Jurkat, Clone E6-1 (cell line): ENCODE measurements at regions not wholly inside any gene's neighbourhood (a gene's known extent, or its start where the extent isn't known, plus 50 kb on each side); places are given as distances from the start of the nearest gene placed in this dataset.

Source experiments
- DNase-seq: peaks from one replicate; pipeline ENCODE4 v3.0.0-alpha.2; 2011; ENCODE audit warnings: low read depth, low spot score
- H3K4me3 ChIP-seq: 2 replicates; pipeline ENCODE4 v1.5.1; 2011; ENCODE audit warnings: mild to moderate bottlenecking, low read length, control low read depth, moderate library complexity

DNA sequence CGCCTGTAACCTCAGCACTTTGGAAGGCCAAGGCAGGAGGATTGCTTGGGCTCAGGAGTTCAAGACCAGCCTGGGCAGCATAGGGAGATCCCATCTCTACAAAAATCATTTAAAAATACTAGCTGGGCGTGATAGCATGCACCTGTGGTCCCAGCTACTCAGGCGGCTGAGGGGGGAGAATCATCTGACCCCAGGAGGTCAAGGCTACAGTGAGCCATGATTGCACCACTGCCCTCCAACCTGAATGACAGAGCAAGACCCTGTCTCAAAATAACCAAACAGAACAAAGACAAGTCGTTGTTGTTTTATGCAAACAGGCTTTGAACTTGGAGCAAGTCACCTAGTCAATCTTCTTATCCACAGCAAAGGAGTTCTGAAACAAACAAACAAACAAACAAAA lies 82.0 kb upstream of the AKAP13 start:
- no peak overlapping the region for H3K4me3 ChIP-seq
- DNase-seq: no peak

DNA sequence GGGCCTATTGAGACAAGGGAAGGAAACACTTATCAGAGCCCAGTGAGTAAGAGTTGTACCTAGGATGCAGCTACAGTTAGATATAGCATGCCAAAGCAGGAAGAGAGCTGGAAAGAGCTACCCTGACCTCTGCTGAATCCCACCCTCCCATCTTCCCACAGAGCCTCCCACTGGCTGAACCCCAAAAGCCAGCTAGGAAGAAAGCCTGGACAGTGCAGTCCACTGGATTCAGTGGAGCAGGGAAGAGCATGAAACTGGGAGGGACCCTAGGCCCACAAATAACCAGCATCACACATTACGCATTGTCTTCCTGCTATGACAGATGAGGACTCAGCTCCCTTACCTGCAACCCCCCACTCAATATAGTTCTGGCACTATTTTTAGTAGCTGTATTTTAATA lies 81.5 kb upstream of the AKAP13 start:
- DNase-seq: no peak
- no peak overlapping the region for H3K4me3 ChIP-seq

DNA sequence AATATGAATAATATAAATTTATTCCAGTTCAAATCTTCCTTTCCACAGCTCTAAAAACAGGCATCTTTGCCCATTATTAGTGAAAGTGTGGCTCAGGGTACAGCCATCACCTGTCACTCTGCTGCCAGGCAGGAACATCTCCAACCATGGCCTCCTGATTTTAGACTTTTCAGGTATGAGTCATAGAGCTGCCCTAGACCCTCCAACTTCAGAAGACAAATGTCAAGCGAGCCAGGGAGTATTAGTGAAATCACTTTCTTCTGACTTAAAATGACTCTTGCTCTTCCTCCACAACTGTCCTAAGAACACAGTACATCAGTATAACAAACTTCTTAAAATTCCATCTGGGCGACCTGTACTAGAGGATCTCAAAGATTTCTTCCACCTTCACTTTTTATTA lies 78.1 kb upstream of the AKAP13 start:
- no peak overlapping the region for H3K4me3 ChIP-seq
- DNase-seq: no peak

DNA sequence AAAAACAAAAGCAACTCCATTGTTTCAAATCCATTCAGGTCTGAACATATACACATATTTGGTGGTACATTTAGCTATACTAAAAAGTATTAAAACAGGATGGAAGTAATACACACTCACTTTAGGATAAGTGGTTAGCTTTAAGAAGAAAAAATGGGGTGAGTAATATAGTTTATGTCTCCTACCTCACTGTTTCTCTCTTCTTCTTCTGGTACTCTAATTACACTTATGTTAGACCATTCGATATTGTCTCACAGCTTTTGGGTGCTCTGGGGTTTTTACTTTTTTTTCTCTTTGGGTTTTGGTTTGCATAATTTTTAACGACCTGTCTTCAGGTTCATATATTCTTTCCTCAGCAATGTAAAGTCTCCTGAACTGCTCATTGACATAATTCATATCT lies 75.4 kb upstream of the AKAP13 start:
- H3K4me3 ChIP-seq: no peak overlapping the region
- no peak for DNase-seq

DNA sequence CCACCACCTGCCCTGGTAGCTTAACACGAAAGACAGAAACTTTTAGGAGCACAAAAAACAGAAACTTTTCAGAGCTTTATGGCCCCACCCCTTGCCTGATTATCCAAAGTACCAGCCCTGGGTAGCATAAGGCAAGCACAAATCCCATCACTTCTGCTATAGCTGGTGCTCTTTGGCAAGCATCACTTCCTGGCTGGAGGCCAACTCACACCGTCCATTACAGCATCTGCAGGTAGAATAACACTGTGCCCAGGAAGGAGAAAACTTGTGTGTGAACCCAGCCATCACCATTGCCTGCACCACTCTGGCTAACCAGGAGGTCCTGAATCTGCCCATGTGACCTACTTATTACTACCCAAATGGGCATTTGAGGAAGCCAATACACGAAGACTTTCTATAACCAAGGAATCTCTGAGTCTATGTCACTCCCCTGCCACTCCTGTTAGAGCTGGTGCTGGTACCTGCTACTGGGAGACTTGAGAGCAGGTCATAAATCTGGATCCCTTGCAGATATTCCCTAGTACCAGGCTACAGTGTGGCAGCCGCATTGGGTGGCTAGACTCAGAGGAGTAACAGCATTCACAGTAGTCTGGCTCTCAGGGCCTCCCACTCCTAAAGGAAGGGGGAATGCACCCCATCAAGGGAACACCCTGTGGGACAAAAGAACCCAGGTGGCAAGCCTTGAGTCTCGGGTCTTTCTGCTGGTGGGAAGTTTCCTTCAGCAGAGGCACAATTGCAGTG lies 73.3 kb upstream of the AKAP13 start:
- DNase-seq: no peak
- no peak overlapping the region for H3K4me3 ChIP-seq

DNA sequence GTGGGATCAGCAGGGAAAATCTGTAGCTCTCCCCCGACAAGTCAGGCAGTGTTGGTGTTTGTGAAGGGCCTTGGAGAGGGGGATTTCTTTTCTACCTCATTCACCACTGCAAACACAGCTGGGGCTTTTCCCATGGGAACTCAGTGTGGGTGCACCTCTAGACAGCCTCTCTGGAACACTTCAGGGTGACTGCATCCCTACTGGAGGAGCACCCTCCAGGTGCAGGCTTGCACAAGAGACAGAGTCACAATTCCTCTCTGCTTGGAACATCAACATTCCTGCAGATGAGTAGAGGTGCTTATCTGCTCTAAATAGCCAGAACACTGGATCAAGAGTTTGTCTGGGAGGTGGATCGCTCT lies 72.7 kb upstream of the AKAP13 start:
- DNase-seq: no peak
- no peak overlapping the region for H3K4me3 ChIP-seq

DNA sequence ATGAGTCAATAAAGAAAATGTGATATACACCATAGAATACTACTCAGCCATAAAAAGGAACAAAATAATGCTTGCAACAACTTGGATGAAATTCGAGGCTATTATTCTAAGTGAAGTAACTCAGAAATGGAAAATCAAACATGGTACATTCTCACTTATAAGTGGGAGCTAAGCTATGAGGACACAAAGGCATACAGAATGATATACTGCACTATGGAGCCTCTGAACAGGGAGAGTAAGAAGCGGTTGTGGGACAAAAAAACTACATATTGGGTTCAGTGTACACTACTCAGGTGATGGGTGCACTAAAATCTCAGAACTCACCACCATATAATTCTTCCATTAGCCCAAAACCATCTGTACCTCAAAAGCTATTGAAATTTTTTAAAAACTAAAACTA lies 68.8 kb upstream of the AKAP13 start:
- no peak for DNase-seq
- H3K4me3 ChIP-seq: no peak overlapping the region

DNA sequence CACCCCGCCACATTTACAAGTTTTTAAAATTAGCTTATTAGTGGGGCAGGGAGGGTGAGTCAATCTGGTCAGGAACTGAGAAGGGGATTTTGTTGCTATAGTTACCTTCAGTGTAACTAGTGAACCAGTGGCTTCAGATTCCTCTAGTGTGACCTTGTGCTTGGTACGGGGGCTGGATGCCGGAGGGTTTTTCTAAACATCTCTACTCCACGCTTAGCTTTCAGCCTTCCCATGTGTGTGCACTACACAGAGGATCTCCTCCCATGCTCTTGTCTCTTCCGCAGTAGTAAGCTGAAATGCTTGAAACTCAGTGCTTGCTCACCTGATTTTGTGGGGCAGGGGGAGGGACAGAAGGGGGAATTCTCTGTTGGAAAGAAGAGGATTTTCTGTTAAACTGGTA lies 67.9 kb upstream of the AKAP13 start:
- no peak overlapping the region for H3K4me3 ChIP-seq

DNA sequence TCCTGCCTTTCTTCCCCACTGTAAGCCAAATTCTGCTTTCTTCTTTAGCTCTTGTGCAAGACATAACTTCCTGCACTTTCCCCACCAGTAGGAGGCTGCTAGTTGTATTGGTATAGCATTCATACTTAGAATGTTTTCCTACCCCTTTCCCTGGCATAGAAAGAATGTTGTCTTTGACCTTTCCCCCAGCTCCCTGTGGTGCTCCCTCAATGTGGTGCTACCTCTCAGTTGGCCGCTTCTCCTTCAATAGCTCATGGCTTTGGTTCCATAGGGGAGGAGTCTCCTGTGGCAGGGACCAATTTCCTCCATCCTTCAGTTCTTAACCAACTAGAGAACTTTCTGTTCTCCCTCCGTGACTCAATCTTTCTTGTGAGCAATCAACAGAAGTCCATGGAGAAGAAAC lies 67.5 kb upstream of the AKAP13 start:
- DNase-seq: no peak
- H3K4me3 ChIP-seq: no peak overlapping the region

More for the DNA sequence above, 67.9 kb upstream of the AKAP13 start:
- no peak for DNase-seq

DNA sequence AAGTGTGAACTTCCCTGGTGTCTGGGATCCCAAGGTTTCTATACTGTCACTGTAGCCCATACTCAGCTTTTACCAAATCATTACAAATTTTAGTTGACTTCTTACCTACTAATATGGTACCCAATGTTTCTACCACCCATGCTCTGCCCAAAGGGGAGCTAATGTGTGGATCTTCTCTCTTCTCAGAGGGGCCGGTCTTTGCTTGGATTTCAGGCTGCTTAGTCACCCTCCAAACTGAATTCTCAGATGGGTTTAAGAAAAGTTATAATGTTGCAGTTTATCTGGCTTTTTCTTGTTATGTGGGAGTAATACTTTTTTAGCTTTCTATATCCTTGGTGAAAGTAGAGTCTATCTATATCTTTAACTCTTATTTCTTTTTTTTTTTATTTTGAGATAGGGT lies 67.1 kb upstream of the AKAP13 start:
- H3K4me3 ChIP-seq: no peak overlapping the region
- DNase-seq: no peak

DNA sequence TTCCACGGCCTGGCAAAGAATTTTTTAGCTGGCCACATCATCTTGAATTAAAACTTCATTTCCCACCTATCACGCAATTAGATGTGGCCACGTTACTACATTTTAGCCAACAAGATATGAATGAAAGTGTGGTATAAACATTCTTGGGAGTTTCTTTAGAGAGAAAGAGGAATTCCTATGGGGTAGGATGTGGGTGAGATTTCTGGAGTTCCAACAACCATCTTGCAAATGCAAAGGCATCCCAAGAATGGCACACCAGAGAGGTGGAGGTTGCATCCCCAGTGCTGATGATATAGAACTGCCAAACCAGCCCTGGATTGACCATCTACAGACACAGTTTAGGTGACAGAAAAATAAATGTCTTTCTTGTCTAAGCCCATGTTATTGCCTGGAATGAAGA lies 66.3 kb upstream of the AKAP13 start:
- no peak overlapping the region for H3K4me3 ChIP-seq
- DNase-seq: no peak

DNA sequence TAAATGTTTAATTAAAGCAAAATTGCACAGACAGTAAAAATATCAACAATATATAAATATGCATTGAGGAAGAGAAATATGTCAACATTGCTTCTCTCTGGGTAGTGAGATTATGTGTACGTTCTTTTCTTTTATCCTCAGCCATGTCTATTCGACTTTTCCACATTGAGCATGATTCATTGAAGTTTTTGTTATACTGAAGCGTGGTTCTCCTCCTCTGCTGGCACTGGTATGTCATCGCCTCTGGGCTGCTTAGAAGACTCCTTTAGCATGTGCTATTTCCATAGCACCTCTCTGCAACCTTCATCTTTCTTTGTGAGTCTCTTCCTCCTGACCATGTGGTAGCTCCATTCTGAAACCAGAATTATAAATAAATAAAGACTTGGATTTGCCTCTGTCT lies 65.8 kb upstream of the AKAP13 start:
- no peak for DNase-seq
- no peak overlapping the region for H3K4me3 ChIP-seq

DNA sequence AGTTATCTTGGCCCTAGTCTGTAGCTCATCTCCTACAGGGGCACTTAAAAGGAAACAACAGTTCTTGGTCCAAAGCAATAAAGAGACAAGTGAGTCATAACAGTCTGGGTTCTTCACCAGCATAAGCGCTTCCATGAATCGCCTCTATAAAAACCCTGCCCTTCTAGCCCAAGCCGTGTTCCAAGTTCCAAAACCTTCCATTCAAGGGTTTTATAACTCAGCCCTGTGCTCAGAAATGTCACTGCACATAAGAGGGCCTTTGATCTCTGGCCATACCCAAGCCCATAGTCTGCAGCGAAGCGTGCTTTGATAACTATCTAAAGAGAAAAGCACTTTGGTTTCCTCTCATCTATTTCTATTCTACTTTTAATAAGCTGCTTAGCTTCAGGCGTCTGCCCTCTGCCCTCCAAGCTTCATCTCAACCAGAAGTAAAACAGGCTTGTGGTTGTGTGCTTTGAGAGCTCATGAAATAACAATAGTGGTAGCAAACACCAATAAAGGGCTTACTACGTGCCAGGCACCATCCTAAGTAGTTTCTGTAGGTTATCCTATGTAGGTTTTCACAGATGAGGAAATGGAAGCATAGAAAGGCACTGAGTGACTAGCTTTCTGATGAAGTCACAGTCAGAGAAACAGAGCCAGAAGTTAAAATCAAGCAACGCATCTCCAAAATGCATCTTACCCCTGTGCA lies 64.0 kb upstream of the AKAP13 start:
- no peak overlapping the region for H3K4me3 ChIP-seq
- peak; percentile 66 for DNase-seq

DNA sequence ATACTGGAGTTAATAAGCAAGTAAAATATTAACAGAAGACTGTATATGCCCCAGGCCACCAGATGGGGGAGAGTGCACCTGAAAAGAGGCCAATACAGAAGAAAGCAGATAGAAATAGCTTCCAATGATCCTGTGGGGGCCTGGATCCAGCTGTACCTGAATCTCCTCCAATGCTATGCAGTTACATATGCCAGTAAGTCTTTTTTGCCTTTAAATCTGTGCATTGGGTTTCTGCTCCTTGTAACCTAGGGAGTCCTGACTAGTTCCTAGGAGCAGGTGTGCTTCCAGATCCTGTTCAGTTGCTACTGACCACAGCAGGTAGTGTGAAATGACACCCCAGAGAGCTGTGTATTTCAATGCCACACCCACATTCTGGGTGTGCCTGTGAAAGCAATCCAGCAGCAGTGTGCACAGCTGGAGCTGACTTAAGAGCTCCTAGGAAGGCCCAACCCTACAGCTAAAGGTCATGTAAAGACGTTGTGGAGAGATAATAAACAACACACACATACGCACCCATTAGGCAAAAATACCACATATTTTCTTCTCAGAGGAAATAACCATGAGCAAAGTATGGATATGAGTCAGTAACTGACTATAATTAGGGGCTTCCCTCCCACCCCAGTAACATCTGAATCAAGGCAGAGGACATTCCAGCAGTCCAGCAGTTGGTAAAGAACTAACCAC lies 62.2 kb upstream of the AKAP13 start:
- DNase-seq: no peak
- H3K4me3 ChIP-seq: no peak overlapping the region

DNA sequence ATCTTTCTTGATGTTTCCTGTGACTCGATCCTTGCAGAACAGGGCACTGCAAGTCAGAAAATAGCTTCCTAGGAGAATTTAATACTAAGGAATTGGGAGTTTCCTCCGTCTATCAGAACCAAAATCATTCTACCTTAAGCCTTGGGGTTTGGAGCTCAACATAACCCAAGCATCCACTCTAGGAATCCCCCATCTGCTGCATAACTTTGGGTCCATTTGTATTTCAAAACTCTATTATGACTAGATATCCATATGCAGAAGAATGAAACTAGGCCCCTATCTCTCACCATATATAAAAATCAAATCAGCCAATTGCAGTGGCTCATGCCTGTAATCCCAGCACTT lies 61.7 kb upstream of the AKAP13 start:
- no peak overlapping the region for H3K4me3 ChIP-seq
- DNase-seq: no peak

DNA sequence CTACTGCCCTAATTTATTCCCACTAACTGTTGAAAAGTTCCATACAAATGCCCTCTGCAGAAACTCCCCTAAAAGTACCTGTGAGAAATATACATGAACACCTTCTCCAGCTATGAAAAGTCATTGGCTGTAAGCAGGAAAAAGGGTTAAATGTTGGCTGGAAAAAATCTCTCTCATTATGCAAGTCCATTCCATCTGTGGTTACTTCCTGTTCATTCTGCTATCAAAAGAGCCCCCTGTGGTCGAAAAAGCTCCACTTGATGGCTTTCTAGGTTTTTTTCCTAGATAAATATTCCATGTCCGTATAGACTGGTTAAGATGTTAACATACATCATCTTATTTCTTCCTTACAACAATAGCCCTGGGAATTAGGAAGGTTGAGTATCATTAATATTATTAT lies 56.2 kb upstream of the AKAP13 start:
- H3K4me3 ChIP-seq: no peak overlapping the region
- no peak for DNase-seq

DNA sequence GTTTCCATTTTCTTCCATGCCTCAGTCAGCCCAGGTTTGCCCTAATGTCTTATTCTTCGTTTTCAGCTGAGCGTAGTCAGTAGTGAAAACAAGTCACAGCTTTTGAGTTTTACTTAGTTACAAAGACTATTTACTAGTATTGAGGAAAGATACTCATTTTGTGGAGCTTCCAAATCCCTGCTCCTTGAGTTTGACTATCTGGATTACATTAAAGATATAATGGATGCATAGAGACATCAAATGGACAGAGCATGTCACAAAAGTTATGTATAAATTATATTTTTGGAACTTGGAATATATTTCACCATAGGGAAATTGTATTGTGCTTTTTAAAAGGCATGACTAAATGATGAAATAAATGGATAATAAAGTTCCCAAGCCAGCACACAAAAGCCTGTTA lies 54.6 kb upstream of the AKAP13 start:
- no peak for DNase-seq
- no peak overlapping the region for H3K4me3 ChIP-seq

DNA sequence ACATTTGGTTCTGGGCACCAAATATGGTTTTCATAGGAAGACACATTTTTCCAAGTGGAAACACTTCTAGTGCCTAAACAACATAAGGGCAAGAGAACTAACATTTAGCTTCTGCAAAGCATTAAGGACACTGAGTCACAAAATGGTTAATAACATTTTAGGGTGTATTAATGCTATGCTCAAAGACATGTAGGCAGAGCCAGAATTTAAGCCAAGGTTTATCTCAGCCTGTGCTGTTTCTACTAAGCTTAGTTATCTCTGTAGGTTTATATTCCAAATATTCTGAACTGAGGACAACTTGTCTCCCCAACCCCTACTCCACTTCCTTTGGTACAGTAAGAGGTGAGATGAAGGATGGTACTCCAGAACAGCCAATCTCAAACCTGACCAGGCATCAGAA lies 54.1 kb upstream of the AKAP13 start:
- no peak for DNase-seq
- no peak overlapping the region for H3K4me3 ChIP-seq

DNA sequence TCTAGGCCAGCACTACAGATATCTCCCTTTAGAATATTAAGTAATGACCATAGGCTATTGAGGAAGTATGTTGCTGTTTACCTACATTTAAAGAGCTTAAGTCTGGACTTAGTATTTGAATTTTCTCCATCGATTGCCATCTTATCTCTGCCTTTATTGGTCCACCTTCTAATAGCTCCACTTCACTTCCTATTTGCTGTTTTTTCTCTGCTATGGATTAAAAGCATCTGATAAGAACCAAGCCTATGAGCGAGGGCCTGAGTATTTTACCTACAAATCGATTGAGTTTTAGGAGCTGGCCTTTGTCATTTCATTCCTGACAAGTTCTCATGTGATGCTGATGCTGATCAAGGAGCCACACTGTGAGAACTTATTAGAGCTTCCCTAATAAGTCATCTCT lies 52.6 kb upstream of the AKAP13 start:
- no peak for DNase-seq
- no peak overlapping the region for H3K4me3 ChIP-seq

DNA sequence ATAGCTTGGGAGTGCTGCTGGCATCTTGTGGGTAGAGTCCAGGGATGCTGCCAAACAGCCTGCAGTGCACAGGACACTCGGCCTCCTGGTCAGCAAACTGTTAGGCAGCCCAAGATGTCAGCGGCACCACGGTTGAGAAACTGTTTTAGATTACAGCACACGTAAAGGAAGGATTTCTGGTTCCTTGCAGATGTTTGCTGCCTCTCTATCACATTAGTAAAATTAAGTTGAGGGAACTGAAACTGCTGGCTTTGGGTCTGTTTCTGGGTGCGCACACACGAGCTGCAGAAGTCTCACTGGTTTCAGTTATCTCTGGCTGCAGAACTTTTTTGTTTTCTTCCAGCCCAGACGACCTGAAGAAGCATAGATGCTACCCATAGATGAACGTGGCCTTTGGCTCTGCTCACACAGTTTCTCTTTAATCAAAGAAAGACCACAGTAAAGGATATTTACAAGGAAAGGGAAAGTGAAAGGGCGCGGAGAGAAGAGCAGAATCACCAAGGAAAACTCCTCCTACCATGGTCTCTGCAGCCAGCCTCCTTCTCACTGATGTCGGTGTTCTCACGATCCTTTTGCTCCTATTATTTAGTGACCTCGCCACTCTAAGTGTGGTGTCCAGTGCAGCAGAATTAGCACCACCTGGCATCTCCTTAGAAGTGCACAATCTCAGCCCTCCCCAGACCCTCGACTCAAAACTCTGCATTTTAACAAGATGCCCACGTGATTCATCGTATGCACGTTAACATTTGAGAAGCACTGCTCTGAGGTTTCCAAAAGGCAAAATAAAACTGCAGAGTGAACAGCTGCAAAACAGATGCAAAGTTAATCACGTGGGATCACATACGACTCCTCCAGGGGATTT lies 50.6 kb upstream of the AKAP13 start:
- DNase-seq: peak; percentile 51
- H3K4me3 ChIP-seq: peak overlapping the region; percentile 51
